HG03460 (cell line): ENCODE measurements at regions not wholly inside any gene's neighbourhood (a gene's known extent, or its start where the extent isn't known, plus 50 kb on each side); places are given as distances from the start of the nearest gene placed in this dataset.
"Not testable (repeated sequence)": the region's sequence is repeated elsewhere in the genome, so short reads cannot be mapped to it uniquely, and the experiment has no call there.

ENCODE experiments used
- ATAC-seq: cut with Tn5 transposase; IDR thresholded peaks from one replicate; pipeline ENCODE4 v1.9.1; 2021; ENCODE audit not compliant: unreplicated experiment

DNA sequence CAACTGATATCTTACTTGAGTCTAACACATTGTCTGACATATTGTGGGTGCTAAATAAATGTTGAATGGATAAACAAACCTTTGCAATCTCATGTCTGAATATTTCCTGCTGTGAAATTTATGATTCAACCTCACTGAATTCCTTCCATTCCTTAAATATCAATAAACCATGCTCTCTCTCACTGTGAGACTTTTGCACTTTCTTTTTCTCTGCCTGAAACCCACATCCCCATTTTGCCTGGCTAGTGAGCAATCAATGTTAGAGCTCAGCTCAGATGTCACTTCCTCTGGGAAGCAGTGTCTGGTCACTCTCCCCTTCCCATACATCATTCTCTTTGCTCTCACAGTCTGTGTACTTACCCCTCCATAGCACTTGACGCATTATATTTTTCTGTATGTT, 383.7 kb upstream of the TRPC7 start:
- no peak for ATAC-seq

DNA sequence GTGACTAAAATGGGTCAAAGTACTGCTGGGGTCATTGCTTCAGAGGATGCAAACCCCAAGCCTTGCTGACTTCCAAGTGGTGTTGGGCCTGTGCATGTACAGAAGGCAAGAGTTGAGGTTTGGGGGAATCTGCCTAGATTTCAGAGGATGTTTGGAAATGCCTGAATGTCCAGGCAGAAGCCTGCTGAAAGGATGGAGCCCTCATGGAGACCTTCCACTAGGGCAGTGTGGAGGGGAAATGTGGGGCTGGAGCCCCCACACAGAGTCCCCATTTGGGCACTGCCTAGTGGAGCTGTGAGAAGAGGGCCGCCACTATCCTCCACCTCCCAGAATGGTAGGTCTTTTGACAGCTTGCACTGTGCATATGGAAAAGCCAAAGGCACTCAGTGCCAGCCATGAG, 377.7 kb upstream of the TRPC7 start:
- ATAC-seq = no peak

DNA sequence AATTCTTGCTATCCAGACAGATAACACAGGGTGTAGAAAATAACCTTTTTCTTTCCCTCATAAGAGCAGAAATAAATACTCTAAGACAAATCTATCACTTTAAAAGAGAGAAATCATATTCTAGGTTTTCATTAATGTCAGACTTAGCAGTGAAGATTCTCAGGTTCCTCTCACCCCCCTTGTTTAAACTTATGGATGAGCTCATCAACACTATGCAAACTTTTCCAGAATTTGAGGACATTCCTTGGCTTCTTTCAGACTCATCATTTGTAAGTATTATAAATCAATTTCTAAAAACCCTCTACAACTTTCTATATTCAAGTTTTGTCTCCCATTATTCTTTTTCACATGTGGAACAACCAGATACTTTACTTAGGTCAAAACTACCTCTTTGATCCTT, 374.9 kb upstream of the TRPC7 start:
- no peak for ATAC-seq

DNA sequence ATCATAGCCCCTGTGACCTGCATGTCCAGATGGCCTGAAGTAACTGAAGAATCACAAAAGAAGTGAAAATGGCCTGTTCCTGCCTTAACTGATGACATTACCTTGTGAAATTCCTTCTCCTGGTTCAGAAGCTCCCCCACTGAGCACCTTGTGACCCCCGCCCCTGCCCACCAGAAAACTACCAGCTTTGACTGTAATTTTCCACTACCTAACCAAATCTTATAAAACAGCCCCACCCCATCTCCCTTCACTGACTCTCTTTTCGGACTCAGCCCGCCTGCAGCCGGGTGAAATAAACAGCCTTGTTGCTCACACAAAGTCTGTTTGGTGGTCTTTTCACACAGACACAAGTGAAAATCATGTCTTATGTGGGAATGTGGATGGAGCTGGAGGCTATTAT, 373.9 kb upstream of the TRPC7 start:
- ATAC-seq = not testable (repeated sequence)

DNA sequence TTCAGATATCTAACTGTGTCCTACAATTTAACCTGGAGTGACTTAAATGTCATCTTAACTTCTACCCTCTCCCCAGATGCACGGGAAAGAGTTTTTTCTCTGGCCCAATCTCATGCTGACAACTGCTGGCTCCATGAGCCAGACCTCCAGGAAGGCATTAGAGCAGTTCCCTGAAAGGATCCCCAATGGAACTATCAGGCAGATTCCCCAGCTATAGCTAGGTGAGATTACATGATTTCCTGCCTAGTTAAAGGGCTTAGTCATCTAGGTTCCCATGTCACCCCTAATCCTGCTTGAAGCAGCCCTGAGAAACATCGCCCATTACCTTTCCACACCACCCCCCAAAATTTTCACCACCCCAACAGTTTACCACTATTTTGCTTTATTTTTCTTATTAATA, 373.5 kb upstream of the TRPC7 start:
- ATAC-seq = no peak

DNA sequence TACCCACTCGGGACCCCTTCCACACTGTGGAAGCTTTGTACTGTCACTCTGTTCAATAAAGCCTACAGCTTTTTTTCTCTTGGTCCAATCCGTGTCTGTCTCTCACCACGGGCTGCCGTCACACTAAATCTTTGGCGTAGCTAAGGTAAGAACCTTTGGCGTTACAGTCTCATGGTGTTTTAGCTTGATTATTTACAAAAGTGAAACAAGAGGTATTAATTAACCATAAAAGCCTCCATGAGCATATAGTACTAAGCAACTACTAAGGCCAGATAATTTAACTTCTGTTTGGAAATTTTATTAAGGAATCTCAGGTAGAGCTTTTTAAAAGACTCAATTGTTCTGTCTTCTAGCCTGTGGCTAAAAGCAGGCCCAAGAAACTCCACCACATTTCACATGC, 370.7 kb upstream of the TRPC7 start:
- no peak for ATAC-seq

DNA sequence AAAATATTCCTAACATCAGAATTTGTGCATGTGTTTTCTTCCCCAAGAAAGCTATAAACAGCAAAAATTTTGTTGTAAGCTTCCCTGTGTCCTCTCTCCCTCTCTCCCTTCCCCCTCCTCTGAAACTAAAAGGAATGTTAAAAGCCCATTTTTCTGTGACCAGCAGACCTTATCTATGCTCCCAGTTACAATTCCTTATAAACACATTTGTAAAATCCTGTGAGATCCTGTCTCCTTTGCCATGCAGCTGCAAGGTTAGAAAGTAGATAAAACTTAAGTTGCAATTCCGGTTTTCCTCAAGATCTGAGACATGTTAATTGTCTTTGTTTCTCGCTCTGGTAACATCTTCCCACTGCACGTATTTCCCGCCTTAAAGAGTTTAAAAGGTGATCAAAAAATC, 370.3 kb upstream of the TRPC7 start:
- ATAC-seq = not testable (repeated sequence)

DNA sequence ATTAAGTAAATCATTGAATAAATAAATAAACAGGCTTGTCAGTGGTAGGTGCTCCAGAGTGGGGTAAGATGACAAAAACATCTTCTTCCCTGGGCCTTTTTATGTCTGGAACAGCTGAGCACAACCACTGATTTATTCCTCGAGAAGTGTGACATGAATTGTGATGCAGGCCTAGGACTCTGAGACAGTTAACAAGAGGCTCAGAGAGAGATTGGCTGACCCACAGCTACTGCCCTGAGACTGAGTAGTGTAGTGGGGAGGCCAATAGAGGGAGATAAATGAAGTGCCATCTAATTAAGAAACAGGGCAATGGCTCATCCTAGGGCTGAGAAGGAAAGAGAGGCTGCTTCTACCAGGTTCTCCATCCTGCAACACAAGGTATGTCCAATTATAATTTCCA, 369.3 kb upstream of the TRPC7 start:
- ATAC-seq = no peak

DNA sequence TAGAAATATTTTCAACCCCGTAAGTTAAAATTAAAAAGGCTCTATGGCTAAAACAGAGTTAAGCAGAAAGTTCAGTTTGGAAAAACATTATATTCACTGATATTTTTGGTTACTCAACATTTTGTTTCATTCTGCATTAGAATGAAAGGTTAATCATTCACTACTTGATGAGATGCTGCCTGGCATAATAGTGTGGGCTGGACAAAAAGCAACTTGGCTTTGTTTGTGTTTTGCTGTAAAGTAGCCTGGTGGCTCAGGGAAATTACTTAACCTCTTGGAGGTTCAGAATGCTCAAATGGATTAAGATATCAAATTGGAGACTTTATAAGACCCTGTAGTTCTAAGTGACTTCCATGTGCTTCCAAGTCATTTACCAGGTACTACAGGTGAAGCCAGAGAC, 367.4 kb upstream of the TRPC7 start:
- no peak for ATAC-seq

DNA sequence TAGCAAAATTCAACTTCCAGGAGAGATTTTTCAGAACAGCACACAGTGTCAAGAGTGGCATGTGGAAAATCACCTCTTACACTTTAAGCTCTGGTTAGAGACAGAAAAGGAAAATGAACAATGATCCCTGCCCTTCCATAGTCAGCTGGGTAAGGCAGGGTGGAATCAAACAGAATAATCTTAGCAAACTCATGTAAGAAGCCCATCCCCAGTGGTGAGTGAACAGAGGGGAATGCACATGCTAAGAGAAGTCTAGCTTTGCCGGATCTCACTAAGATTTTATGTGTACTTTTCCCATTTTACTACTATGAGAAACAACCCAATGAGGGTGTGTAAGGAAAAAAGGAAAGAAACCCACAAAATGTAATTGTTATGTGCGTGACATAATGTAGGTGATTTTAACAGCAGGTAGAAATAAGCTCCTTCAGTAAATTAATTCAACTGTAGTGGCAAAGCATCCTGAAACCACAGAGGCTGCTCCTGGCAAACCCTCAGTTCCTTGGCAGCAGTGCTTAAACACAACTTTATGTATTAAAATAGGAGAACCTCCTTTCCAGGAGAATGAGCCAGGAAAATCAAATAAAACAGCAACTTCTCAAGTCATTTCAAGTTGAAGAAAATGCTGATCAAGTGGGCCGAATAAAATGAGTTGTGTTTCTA, 366.0 kb upstream of the TRPC7 start:
- no peak for ATAC-seq

DNA sequence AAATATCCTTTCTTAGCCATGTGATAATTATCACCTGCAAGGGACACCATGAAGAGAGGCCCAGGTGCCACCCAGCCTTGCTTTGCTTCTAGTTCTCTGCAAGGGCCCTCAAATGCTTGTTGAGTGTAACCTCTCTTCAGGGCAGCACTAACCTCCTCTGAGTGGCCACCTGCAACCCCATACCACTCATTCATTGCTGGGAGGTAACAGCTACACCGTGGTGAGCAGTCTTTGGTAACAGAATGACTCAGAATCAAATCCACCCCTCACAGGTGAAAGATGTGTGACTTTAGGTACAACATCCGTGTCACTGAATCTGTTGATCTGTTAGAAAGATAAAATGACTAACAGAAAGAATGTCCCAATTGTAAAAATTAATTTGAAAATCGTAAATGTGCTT, 365.1 kb upstream of the TRPC7 start:
- ATAC-seq = no peak

DNA sequence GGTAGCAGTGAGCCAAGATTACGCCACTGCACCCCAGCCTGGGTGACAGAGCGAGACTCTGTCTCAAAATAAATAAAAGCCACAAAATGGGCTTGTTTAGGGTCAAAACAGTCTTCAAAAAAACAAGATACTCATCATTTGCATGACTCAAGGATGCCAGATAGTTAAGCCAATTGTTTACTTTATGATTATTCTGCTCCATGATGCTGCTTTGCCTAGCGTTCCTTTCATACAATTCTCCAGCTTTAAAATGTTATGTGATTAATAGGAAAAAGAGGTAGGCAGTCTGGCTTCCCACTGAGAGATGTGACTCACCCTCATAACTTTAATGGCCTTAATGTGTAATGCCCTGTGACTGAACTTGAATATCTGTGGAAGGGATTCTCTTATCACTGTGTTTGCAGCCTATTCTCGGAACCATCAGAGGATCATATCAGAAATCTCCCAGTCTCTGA, 364.6 kb upstream of the TRPC7 start:
- ATAC-seq = no peak

DNA sequence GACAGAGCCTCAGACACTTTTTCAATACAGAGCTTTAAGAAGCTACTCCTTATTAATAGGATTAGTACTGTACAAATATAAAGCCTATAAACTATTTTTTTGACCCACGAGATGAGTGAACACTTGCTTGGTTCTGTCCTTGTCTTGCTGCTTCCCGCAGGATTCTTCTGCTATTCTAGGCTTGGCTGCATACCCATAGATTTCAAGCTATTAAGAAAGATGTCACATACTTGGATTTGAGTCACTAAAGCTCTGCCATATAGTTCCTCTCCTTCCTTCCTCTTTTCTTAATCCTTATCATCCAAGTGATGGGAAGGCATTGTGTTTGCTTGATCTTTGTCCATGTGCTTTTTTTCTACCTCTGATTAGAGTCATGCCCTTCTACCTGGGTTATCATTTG, 361.2 kb upstream of the TRPC7 start:
- ATAC-seq = no peak

DNA sequence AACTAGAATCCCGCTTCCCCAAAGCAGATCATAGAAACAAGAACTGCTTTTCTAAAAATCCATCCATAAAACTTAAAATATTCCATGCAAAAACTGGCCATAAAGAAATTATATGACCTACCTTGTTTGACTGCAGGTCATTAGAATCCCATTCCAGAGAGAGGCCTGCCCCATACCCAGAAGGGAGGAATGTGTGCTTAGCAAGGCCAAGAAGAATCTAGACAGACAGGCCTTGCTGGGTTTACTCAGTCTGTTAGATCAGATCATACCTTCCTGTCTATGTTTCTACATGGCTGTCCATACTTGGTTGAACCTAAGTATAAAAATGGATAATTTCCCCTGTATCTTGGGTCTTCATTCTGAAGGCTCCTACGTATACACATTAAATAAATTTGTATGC, 358.8 kb upstream of the TRPC7 start:
- no peak for ATAC-seq

DNA sequence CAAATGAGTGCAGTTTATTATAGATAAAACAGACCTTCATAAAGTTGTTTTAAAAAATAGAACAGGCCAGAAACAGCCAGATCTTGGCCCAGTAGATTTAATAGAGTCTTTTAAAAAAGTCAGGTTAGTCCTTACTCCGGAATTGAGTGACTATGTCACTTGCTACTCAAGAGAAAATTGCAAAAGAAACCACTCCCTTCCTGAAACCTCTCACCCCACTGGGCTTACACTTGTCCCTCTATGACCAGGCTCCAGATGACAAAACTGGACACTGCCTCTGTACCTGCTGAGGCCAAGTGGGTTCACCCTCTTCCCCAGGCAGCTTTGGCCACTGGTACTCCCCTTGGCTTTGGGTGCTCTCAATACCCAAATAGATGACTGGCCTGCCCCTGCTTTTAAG, 357.2 kb upstream of the TRPC7 start:
- ATAC-seq = no peak

DNA sequence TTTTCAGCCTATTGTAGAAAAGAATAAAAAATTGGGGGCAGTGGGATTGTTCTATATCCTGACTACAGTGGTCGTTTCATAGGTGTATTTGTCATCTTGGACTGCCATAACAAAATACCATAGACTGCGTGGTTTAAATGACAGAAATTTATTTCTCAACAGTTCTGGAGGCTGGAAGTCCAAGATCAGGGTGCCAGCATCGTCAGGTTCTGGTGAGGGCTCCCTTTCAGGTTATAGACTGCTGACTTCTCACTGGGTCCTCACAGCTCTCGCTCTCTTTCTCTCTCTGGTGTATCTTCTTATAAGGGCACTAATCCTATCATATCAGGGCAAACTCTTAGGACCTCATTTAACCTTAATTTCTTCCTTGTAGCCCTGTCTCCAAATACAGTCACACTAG, 356.7 kb upstream of the TRPC7 start:
- no peak for ATAC-seq

DNA sequence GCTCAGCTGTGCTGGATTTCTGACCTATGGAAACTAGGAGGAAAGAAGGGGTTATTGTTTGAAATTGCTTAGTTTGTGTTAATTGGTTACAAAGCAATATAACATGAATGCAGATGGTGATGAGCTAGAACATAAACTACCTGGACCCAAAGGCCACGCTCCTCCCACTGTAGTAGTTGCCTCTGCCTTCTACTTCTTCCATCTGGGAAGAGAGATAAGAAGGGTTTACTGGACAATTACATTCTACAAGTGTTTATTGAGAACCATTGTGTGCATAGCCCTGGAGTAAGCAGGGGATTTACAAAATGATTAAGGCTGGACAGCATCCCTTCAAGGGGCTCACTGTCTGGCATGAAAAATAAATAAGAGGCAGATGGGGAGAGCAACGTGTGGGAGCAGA, 355.3 kb upstream of the TRPC7 start:
- no peak for ATAC-seq

DNA sequence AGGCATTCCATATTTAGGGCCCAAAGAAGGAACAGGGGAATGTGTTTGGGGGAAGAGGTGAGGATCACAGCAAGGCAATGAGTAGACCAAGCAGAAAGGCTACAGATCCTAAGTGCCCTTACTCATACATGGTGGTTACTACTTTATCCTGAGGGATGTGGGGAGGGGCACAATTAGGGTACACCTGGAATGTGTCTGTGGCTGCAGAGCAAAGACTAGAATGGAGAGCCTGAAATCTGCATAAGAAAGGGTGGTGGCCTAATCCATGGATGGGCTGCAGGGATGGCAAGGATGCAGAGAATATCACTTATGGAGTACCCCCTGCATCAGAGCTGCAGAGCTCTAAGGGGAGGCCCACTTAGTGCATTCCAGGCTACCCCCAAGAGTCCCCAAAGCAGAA, 352.6 kb upstream of the TRPC7 start:
- ATAC-seq = no peak

DNA sequence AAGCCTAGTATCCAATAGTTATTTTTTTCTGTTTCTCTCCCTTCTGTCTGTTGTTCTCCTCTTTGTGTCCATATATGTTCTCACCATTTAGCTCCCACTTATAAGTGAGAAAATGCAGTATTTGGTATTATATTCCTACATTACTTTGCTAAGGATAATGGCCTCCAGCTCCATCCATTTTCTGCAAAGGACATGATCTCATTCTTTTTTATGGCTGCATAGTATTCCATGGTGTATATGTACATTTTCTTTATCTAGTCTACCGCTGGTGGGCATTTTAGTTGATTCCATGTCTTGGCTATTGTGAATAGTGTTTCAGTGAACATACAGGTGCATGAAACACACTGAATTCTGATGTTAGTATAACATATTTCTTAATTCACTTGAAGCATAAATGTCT, 348.9 kb upstream of the TRPC7 start:
- no peak for ATAC-seq

DNA sequence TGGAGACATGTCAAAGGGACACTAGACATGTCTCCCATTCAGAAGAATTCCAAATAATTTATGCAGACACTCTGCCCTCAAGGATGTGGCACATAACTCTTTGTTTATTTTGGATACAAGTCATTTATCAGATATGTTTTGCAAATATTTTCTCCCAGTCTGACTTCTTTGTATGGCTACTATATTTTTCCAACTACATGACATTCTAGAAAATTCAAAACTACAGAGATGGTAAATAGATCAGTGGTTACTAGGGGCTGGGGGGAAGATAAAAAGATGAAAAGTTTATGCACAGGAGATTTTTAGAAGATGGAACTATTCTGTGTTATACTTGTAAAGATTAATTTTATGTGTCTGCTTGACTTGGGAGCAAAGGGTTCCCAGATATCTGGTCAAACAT, 347.3 kb upstream of the TRPC7 start:
- no peak for ATAC-seq

DNA sequence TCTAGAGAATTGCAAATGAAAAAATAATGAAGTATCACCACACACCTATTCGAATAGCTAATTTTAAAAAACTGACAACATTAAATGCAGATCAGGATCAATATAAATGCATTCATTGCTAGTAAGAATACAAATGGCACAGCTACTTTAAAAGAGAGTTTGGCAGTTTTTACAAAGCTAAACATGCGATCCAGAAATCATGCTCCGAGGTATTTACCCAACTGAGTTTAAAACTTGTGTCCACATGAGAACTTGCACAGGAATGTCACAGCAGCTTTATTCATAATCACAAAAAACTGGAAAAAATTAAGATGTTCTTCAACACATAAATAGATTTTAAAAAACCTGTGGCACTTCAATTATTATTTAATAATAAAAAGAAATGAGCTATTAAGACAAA, 345.5 kb upstream of the TRPC7 start:
- no peak for ATAC-seq

DNA sequence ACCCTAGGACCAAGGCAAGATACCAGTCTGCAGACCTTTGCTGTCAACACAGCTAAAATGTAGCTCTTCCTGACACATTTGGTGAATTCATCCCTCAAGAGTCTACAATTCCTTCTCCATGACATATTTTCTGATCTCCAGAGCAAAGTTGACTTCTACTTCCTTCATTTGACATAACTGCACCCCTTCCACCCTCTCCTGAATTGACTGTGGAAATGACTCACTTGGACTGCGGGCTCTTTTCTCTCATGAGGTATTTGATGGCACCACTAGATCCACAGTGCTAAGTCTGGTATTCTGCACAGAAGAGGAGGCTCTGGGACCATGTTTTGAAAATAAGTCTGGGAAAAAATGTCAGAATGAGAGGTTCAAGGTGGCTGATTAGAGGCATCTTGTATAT, 338.4 kb upstream of the TRPC7 start:
- no peak for ATAC-seq

DNA sequence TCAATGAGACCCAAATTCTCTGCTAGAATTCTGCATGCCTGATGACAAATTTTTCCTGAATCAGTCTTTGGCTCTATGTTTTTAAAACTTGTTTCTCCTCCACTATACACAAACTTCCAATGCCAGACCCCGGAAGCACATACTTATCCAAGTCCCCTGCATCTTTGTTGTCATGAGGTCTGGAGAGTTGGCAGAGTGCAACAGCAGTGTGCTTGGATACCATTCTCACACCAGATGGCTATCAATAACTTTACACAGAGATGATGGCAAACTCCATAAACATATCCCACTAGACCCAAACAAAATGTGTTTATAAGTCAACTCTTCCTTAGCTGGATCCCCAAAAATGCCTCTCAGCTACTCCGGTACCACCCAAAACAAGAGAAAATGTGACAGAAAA, 337.7 kb upstream of the TRPC7 start:
- ATAC-seq = no peak

DNA sequence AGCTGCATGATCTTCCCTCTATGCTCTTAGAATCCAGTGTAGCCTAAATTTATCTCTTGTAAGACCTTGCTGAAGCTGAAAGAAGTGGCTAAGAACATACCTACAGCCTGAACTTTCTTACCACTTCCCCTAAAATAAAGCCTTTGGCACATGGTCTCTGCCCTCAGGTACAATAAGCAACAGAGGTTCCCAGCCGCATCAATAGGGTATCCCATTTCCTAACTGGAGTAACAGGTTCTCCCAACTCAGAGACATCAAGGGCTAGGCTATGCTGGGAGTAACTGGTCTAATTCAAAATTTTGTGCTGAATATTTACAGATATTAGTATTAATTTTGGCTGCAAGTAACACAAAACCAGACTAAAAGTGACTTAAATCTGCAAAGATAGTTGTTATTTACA, 335.8 kb upstream of the TRPC7 start:
- no peak for ATAC-seq
